Esophagus squamous epithelium (tissue), 4 donors: ENCODE measurements at regions not wholly inside any gene's neighbourhood (a gene's known extent, or its start where the extent isn't known, plus 50 kb on each side); places are given as distances from the start of the nearest gene placed in this dataset.

Experiments
- POLR2A ChIP-seq, 4 donors: fragments of 450-650 bp; IDR thresholded peaks; one replicate each; pipeline ENCODE4 v1.6.1; 2017; ENCODE audit warnings: antibody characterized with exemption in 4 of 4, mild to moderate bottlenecking in 4 of 4, moderate library complexity in 3 of 4
- TF ChIP-seq, protein P1 (sequence below), 6 experiments: fragments of 450-650 bp in 4 of 6; fragments of 200-600 bp in 2 of 6; sonication (generic) in 2 of 6; IDR thresholded peaks; one replicate each; pipeline ENCODE4 v1.5.1; 2016 to 2019; ENCODE audit warnings: antibody characterized with exemption in 6 of 6, mild to moderate bottlenecking in 4 of 6, moderate library complexity in 4 of 6

DNA sequence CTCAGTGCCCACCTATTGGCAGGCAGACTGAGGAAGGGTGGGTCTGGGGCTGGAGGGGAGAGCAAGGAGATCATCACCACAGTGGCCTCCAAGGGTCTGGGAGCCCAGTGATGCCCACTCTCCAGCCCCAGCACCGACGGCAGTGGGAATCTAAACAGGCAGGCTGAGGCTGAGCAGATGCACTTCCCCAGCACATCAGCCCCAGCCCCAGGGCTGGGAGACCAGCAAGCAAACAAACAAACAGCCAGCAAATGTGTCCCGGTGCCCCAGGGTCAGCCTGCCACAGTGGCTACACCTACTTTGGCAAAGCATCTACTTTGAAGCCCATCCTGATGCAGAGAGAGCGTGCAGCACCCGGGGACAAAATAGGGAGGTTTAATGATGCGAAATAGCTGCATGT is 216.3 kb upstream of the ZC3H12A start:
- TF ChIP-seq, protein P1, sequence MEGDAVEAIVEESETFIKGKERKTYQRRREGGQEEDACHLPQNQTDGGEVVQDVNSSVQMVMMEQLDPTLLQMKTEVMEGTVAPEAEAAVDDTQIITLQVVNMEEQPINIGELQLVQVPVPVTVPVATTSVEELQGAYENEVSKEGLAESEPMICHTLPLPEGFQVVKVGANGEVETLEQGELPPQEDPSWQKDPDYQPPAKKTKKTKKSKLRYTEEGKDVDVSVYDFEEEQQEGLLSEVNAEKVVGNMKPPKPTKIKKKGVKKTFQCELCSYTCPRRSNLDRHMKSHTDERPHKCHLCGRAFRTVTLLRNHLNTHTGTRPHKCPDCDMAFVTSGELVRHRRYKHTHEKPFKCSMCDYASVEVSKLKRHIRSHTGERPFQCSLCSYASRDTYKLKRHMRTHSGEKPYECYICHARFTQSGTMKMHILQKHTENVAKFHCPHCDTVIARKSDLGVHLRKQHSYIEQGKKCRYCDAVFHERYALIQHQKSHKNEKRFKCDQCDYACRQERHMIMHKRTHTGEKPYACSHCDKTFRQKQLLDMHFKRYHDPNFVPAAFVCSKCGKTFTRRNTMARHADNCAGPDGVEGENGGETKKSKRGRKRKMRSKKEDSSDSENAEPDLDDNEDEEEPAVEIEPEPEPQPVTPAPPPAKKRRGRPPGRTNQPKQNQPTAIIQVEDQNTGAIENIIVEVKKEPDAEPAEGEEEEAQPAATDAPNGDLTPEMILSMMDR (IDR thresholded peaks at IDR 0.05), result no peak
- no peak for TF ChIP-seq POLR2A (IDR thresholded peaks at IDR 0.05)
